ENCODE measurements at regions not wholly inside any gene's neighbourhood (a gene's known extent, or its start where the extent isn't known, plus 50 kb on each side); places are given as distances from the start of the nearest gene placed in this dataset.

GRCh38 chr1:238345837-238346236, 455.1 kb upstream of the ZP4 start:
- no peak for ATAC-seq
- TF ChIP-seq PPARA (CRISPR knock-in tag; IDR thresholded peaks at IDR 0.05; ENCODE audit: borderline replicate concordance) (no peak), TCF4 (CRISPR knock-in tag; IDR thresholded peaks at IDR 0.05; ENCODE audit: borderline replicate concordance) (no peak), OSR1 (CRISPR knock-in tag; IDR thresholded peaks at IDR 0.05) (no peak), ESRRG (CRISPR knock-in tag; IDR thresholded peaks at IDR 0.05) (no peak)

GRCh38 chr1:238343852-238344251, 453.1 kb upstream of the ZP4 start:
- TF ChIP-seq OSR1 (CRISPR knock-in tag; IDR thresholded peaks at IDR 0.05): no peak
- TF ChIP-seq ZNF8 (CRISPR knock-in tag; IDR thresholded peaks at IDR 0.05): no peak
- TF ChIP-seq ARNTL (CRISPR knock-in tag; IDR thresholded peaks at IDR 0.05; ENCODE audit: borderline replicate concordance, low read depth): no peak
- TF ChIP-seq POU6F1 (CRISPR knock-in tag; IDR thresholded peaks at IDR 0.05; ENCODE audit: borderline replicate concordance, low read depth): no peak
- no peak for ATAC-seq

GRCh38 chr1:238341395-238341794, 450.7 kb upstream of the ZP4 start:
- ATAC-seq: peak; percentile 64
- no peak for TF ChIP-seq RARB (CRISPR knock-in tag; IDR thresholded peaks at IDR 0.05)
- TF ChIP-seq OSR1 (CRISPR knock-in tag; IDR thresholded peaks at IDR 0.05): no peak

GRCh38 chr1:238340989-238341388, 450.3 kb upstream of the ZP4 start:
- peak; percentile 88 for ATAC-seq
- TF ChIP-seq TCF4 (CRISPR knock-in tag; IDR thresholded peaks at IDR 0.05; ENCODE audit: borderline replicate concordance) (no peak), ARNTL (CRISPR knock-in tag; IDR thresholded peaks at IDR 0.05; ENCODE audit: borderline replicate concordance, low read depth) (no peak), SNAI2 (CRISPR knock-in tag; IDR thresholded peaks at IDR 0.05) (no peak), ZNF8 (CRISPR knock-in tag; IDR thresholded peaks at IDR 0.05) (no peak), OSR1 (CRISPR knock-in tag; IDR thresholded peaks at IDR 0.05) (peak; percentile 51; the same call in 1 of the 2 replicates), BACH2 (CRISPR knock-in tag; IDR thresholded peaks at IDR 0.05; ENCODE audit: borderline replicate concordance) (no peak), ZFP30 (CRISPR knock-in tag; IDR thresholded peaks at IDR 0.05) (no peak), GLIS3 (CRISPR knock-in tag; IDR thresholded peaks at IDR 0.05) (no peak), PPARA (CRISPR knock-in tag; IDR thresholded peaks at IDR 0.05; ENCODE audit: borderline replicate concordance) (no peak), ZNF70 (CRISPR knock-in tag; IDR thresholded peaks at IDR 0.05) (no peak), CSRNP3 (CRISPR knock-in tag; IDR thresholded peaks at IDR 0.05) (no peak), POU6F1 (CRISPR knock-in tag; IDR thresholded peaks at IDR 0.05; ENCODE audit: borderline replicate concordance, low read depth) (no peak), RARB (CRISPR knock-in tag; IDR thresholded peaks at IDR 0.05) (0 out of 2 replicates have a peak, but pooled peaks have one; percentile 27), ZFP3 (CRISPR knock-in tag; IDR thresholded peaks at IDR 0.05) (no peak), ZC3H10 (CRISPR knock-in tag; IDR thresholded peaks at IDR 0.05) (peak; percentile 69; the same call in 1 of the 2 replicates), TOX (CRISPR knock-in tag; IDR thresholded peaks at IDR 0.05; ENCODE audit: borderline replicate concordance) (peak; percentile 77; the same call in 1 of the 2 replicates), ESRRG (CRISPR knock-in tag; IDR thresholded peaks at IDR 0.05) (no peak), TSHZ2 (CRISPR knock-in tag; IDR thresholded peaks at IDR 0.05) (no peak)

GRCh38 chr1:238336531-238336930, 445.8 kb upstream of the ZP4 start:
- no peak for ATAC-seq
- TF ChIP-seq TOX (CRISPR knock-in tag; IDR thresholded peaks at IDR 0.05; ENCODE audit: borderline replicate concordance): no peak
- peak; percentile 26; the same call in 1 of the 2 replicates for TF ChIP-seq ZFP3 (CRISPR knock-in tag; IDR thresholded peaks at IDR 0.05)
- TF ChIP-seq TSHZ2 (CRISPR knock-in tag; IDR thresholded peaks at IDR 0.05): no peak
- TF ChIP-seq ZNF8 (CRISPR knock-in tag; IDR thresholded peaks at IDR 0.05): no peak

Measured in SK-N-SH treated with all-trans-retinoic acid at 6 μM for 48 hours (cell line).